ENCODE measurements at regions not wholly inside any gene's neighbourhood (a gene's known extent, or its start where the extent isn't known, plus 50 kb on each side); places are given as distances from the start of the nearest gene placed in this dataset.

- no peak overlapping the region for H3K4me3 ChIP-seq
- CTCF ChIA-PET: no interaction called here
- ATAC-seq (no peak), DNase-seq (ENCODE audit: low read depth in 1 of 2, low spot score in 1 of 2) (no peak), FAIRE-seq (no peak)
- POLR2A ChIA-PET: no interaction called here
- 51% methylated on average over 2 of the region's 2 CpGs for WGBS (ENCODE audit: missing lambda C conversion rate)
- H3K4me1 ChIP-seq: no peaks in the 10 kb centered on the region
- H3K4me2 ChIP-seq: no peak overlapping the region
- TF ChIP-seq NR3C1 (IDR thresholded peaks at IDR 0.05) (no peak), ATOH8 (CRISPR knock-in tag; IDR thresholded peaks at IDR 0.05; ENCODE audit: low read depth) (no peak), CHD2 (IDR thresholded peaks at IDR 0.05; ENCODE audit: low read length, partially characterized antibody) (no peak), SREBF2 (IDR thresholded peaks at IDR 0.05) (no peak), JUN (IDR thresholded peaks at IDR 0.05) (no peak), PHF8 (IDR thresholded peaks at IDR 0.05; ENCODE audit: borderline replicate concordance, low read depth) (no peak)
- H3K9me3 ChIP-seq: no peaks in the 10 kb centered on the region; the same call in 2 of the 3 replicates
- no peak overlapping the region for H3K27ac ChIP-seq
These were observed 117.1 kb upstream of the TMEFF2 start for GRCh38 chr2:192311701-192312460.

GRCh38 chr2:192307530-192307929, 112.8 kb upstream of the TMEFF2 start:
- CTCF ChIA-PET: no interaction called here
- TF ChIP-seq CBX8 (IDR thresholded peaks at IDR 0.05) (no peak), FOSB (CRISPR knock-in tag; IDR thresholded peaks at IDR 0.05) (no peak), BHLHE40 (IDR thresholded peaks at IDR 0.05; ENCODE audit: low read depth, low read length) (no peak), USF2 (IDR thresholded peaks at IDR 0.05) (no peak), CHD2 (IDR thresholded peaks at IDR 0.05; ENCODE audit: low read length, partially characterized antibody) (no peak), MAX (IDR thresholded peaks at IDR 0.05) (no peak), HOXB5 (CRISPR knock-in tag; IDR thresholded peaks at IDR 0.05) (no peak)
- Histone ChIP-seq H3K9me3 (no peaks in the 10 kb centered on the region), H3K4me3 (no peak overlapping the region), H3K27ac (no peak overlapping the region), H3K4me2 (no peak overlapping the region), H3K4me1 (no peaks in the 10 kb centered on the region)
- DNase-seq (ENCODE audit: low read depth in 1 of 2, low spot score in 1 of 2): no peak
- ATAC-seq: no peak
- POLR2A ChIA-PET: no interaction called here
- WGBS (ENCODE audit: missing lambda C conversion rate): 50% methylated on average over 3 of the region's 3 CpGs
- FAIRE-seq: no peak

- Histone ChIP-seq H3K4me2 (no peak overlapping the region), H3K27ac (no peak overlapping the region), H3K4me3 (no peak overlapping the region), H3K9me3 (no peaks in the 10 kb centered on the region), H3K4me1 (no peaks in the 10 kb centered on the region)
- POLR2A ChIA-PET: no interaction called here
- no peak for FAIRE-seq
- CTCF ChIA-PET: interaction anchor here (0.6 kb wide), 1 partner anchor 46 kb away, joined by 3 read pairs; no protein-coding TSS in a partner anchor
- no peak for DNase-seq (ENCODE audit: low read depth in 1 of 2, low spot score in 1 of 2)
- WGBS (ENCODE audit: missing lambda C conversion rate): 40% methylated on average over 3 of the region's 3 CpGs
- no peak for ATAC-seq
- TF ChIP-seq ZSCAN20 (CRISPR knock-in tag; IDR thresholded peaks at IDR 0.05) (no peak), KDM5A (IDR thresholded peaks at IDR 0.05) (no peak), USF2 (IDR thresholded peaks at IDR 0.05) (no peak), FOSL2 (IDR thresholded peaks at IDR 0.05) (no peak), FOSL2 (CRISPR knock-in tag; IDR thresholded peaks at IDR 0.05) (no peak), ESRRA (IDR thresholded peaks at IDR 0.05; ENCODE audit: borderline replicate concordance, low read length) (no peak), CHD4 (IDR thresholded peaks at IDR 0.05; ENCODE audit: borderline replicate concordance) (no peak), E2F6 (IDR thresholded peaks at IDR 0.05; ENCODE audit: borderline replicate concordance, low read depth) (no peak), ZC3H11A (IDR thresholded peaks at IDR 0.05) (no peak), PBX3 (IDR thresholded peaks at IDR 0.05) (no peak), HEYL (CRISPR knock-in tag; IDR thresholded peaks at IDR 0.05) (no peak), TFCP2L1 (CRISPR knock-in tag; IDR thresholded peaks at IDR 0.05) (no peak), CEBPB (IDR thresholded peaks at IDR 0.05) (no peak), HOXA7 (CRISPR knock-in tag; IDR thresholded peaks at IDR 0.05) (no peak), HDAC2 (IDR thresholded peaks at IDR 0.05) (no peak), NPAS2 (CRISPR knock-in tag; IDR thresholded peaks at IDR 0.05; ENCODE audit: borderline replicate concordance) (no peak)
These were observed 103.9 kb upstream of the TMEFF2 start for GRCh38 chr2:192298664-192299063.
